GM19438 (cell line): ENCODE measurements at regions not wholly inside any gene's neighbourhood (a gene's known extent, or its start where the extent isn't known, plus 50 kb on each side); places are given as distances from the start of the nearest gene placed in this dataset.
"Not testable (repeated sequence)": the region's sequence is repeated elsewhere in the genome, so short reads cannot be mapped to it uniquely, and the experiment has no call there.

ENCODE experiments used
- ATAC-seq: cut with Tn5 transposase; IDR thresholded peaks from one replicate; pipeline ENCODE4 v1.9.1; 2021; ENCODE audit warnings: low read depth; ENCODE audit not compliant: unreplicated experiment

DNA sequence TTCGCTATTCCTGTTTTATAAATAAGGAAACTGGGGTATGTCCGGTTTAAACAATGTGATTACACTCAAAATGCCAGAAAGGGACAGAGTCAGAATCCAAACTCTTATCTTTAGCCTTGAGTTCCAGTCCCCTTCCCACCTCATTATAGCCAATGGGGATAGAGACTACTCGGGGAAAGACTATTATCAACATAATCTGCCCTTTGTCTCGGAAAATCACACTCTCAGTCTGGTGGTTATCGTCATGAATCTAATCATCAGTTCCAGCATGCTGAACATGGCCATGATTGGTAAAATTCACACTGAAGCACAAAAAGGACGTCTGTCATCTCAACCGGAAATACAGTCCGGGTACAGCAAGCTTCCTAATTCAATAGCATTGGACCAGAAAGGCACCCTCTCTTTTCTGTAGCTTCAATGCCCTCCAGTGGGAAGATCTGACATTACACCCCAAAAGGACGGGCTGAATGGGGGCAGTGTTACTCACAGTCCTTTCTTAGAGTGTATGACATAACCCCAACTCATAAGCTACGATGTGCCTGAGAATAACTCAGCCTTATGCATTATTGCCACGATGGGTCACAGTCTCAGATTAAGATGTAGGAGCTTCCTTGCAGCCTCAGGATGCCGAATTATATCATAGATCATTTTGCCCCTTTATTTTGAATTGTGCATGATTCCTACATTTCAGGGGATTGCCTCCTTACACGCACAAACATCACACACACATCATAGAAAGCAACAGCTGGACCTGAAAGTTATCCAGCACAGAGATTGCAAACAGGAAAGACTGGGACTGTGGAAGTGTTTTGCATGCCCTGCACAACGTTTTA, 390.4 kb upstream of the LMCD1 start:
- peak; percentile 99 for ATAC-seq

DNA sequence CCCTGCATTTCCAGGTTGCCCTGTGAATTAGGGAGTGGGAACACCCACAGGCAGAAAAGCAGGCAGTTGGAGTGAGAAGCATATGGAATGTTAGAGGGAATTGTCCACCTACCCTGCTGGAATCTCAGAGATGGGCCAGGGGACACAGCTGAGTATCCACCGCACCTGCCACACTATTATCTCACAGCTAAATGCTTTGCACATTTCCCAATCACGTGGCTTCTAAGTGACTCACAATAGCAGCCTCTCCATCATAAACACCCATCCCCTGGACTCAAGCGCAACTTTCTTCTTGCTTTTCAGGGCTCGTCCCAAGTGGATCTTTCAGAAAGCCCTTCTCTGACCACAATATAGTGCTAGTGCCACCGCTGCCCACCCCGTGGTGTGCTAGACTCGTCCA, 389.0 kb upstream of the LMCD1 start:
- no peak for ATAC-seq

DNA sequence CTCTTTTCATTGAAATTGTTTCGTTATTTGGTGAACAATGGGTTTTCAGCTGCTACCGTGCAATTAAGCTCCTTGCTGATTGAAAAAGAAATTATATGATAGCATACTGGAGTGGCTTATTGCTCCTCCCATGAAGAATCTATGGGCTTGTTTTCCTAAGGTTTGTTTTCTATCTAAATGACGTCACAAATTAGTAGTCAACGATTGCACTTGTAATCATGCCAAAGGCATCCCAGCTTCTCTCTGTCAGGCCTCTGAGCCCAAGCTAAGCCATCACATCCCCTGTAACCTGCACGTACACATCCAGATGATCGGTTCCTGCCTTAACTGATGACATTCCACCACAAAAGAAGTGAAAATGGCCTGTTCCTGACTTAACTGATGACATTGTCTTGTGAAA, 388.0 kb upstream of the LMCD1 start:
- ATAC-seq = no peak

DNA sequence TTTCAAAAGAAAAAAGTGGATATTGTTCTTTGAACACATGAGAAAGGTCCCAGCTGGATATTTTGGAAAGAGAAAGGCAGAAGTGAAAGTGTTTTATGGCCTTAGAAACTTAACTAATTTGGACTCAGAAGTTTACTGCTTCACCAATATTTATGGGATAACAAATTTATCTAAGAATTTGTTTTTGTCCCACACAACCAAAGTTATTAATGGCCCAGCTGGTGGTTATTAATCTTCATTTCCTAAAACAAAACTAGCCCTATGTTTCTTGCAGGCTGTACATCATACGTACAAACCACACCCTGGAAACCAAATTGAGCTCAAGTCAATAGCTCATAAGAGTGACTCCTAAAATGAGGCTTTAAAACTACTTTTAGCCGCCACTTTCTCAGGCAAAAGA, 372.9 kb upstream of the LMCD1 start:
- ATAC-seq = no peak

DNA sequence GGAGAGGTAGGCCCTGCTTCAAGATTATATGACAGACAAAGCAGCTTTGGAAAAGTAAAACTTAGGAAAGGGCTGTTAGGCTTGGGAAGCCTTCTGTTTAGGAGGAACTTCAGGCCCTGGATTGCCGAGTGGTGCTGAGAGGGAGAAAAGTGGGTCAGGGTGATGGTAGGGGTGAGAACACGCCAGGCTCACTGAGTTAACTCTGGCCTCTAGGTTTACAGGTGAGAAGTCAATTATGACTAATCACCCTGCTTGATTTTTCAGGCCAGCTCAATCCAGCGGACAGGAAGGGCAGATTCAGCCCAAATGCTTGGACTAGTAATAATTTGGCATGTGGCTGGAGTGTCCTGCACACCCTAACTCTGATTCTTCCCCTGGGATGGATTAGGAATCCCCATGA, 365.1 kb upstream of the LMCD1 start:
- ATAC-seq = no peak

DNA sequence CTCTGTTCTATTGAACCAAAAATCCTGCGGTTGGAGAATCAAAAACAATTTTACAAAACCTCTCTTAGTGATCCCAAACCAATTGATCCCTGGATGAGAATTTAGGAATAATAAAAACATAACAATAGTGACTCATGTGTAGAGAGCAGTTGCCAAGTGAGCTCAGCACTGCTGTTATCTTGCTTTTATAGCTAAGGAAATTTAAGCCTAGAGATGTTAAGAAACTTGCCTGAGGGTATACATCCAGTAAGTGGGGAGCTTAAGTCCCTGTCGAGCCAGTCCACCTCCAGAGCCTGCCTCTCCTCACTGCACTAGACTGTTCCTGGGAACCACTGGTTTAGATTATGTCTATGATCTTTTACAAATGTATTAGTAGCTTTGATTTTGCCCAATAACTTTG, 358.4 kb upstream of the LMCD1 start:
- no peak for ATAC-seq

DNA sequence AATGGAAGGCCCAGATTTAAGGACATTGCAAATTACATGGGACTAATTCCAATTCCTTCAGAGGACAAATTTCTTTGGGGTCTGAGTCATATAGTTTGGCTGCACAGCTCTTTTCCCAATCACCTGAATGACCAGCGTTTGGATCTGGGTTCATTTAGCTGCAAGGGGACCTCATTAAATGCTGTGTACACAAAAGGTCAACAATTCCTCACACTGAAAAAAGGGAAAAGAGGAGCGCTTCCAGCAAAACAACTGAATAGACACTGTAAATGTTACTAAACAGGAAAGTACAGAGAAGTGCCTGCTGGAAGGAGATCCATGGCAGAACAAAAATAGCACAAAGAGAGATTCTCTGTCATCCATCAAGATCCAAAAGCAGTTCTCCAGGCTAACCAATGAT, 356.0 kb upstream of the LMCD1 start:
- ATAC-seq = no peak

DNA sequence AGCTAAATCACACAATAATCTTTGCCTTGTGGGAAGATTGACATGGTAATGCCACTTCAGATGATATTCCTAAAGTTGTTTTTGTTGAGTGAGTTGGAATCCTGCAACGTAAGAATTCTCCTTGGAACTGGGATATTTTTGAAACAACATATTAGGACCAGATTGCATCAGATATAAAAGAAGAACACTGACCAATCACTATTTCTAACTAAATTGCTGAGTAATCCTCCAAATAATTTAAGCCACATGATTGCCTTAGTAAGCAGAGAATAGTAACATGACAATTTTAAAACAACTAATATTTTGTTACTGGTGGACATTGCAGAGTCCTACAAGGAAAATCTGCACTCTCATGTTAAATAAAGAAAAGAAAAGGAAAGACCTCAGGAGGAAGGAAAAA, 353.9 kb upstream of the LMCD1 start:
- ATAC-seq = no peak

DNA sequence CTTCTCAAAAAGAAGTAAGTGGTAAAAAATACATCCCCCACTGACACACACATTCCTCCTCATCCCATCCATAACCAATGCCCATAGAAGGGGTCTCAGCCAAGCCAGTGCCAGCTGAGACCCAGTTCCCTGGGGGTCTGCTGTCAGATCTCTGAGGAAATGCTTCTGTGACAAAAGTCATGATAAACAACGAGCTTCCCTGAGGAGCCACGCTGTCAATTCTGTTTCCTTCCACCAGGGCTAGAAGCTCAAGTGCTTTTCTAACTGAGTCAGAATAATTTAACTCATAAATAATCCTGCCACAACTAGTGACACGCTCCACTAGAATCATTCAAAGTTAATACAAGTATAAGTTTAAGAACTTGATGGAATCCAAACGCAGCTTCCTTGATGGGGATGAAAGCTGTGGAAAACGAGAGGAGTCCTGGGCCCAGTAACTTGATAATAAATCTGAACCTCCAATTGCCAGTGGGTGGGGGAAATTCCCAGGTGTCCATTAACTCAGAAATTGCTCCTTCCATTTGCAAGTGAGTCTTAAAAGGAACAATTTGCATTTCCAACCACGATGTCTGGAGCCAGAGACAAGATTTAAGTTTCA, 348.7 kb upstream of the LMCD1 start:
- no peak for ATAC-seq

DNA sequence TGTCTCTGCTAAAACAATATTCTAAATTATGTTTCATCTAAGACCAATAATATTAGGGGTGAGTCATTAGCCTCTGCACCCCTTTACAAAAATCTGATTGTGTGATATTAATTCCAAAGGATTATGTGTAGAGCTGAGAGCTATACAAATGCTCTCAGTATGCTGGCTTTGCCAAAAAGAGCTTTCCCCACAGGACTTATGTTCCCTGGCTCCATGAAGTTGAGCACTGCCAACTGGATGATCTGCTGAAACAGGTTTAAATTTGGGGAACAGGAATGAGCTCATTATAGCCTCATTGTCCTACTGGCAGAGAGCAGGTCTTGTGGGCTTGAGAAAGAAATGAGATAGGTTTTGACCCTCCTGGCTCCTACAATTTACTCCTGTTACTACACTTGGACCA, 347.8 kb upstream of the LMCD1 start:
- ATAC-seq = no peak

DNA sequence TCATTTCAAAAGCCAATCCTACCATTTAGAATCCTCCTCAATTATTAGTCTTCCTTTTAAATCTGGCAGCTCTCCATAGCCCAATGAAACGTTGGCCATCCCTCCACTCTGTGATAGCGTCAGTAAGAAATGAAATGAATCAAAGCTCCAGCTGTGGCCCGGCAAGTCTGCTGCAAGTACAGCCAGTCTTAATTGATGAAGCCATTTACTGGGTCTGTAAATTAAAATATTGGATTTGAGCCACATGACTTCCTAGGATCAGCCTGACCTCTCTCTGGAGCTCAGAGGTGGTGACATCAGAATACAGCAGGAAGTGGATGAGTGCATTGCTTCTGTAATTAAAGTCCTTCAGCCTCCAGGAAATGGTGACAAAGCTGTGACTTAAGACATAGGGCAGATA, 347.0 kb upstream of the LMCD1 start:
- no peak for ATAC-seq

DNA sequence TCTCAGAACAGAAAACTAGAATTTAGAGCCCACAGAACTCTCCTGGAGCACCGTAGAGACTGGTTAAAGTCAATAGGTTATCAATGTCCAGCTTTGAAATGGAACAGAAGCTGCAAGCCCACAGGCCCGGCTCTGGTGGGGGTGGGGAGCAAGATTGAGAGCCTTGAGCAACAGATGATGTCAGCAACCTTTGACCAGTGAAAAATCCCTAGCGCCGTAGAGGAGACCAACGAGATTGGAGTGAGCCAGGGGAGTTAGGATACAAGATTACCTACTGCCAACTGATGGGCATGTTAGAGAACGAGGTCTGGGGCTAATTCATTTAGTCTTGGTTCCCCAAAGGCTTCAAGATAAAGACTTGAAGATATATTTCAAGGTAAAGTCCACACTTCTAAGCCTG, 345.5 kb upstream of the LMCD1 start:
- no peak for ATAC-seq

DNA sequence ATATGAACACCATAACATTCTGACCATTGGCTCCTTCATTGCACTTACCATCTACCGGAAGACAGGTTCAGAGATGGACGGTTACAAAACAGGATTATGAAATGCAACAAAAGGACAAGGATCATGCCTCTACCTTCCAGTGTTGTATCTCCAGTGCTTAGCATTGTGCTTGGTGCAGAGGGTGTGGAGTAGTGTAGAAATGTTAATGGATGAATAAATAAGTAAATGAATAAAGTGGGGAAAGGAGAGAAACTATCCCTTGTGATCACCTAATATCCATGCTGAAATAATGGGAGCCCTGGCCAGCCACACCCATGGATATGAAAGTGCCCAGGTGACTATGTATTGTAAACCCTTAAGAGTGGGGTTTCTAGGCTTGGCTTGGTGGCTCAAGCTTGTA, 344.8 kb upstream of the LMCD1 start:
- no peak for ATAC-seq

DNA sequence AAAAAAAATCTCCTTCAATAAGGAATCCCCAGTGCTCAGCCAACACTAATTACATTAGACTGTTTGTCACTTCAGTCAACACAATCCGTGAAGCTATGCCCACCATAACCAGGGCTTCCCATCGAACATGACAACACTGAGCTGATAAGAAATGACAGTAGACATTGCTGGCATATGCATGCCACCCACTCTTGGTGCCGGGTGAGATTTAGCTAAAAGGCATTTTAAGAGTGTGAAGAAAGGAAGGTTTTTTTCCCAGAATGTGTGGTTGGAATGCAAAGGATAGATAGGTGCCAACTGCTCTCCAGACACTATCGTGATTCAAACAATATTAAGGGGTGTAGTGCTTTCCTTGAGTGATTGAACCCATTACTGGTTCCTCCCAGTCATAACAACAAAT, 344.0 kb upstream of the LMCD1 start:
- no peak for ATAC-seq

DNA sequence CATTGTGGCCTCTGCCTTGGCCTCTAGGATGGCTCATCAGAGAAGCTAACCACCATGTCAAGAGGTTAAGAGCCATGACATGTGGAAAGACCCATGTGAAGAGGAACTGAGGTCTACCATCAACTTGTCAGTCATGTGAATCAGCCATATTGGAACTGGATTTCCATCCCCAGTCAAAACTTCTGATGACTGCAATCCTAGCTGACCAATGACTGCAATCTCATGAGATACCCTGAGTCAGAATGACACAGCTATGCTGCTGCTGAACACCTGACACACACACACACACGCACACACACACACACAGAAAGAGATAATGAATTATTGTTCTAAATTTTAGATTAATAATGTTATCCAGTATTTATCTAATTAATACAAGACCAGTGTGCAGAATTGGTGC, 337.5 kb upstream of the LMCD1 start:
- ATAC-seq = no peak

DNA sequence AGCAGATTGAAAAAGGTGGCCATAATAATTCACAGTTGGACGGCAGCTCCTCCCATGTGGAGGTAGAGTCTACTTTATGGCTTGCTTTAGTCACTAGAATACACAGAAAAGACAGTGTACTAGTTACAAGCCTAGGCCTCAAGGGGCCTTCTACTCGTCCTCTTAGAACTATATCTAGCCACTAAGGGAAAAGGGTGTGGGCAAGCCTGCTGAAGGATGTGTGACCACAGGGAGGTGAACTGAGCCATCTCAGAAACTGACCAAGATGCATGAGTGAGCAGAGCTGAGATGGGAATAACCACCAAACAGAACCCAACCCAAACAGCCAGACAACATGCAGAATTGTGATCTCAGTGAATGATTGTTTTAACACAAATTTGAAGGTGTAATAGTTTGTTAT, 335.6 kb upstream of the LMCD1 start:
- ATAC-seq = no peak

DNA sequence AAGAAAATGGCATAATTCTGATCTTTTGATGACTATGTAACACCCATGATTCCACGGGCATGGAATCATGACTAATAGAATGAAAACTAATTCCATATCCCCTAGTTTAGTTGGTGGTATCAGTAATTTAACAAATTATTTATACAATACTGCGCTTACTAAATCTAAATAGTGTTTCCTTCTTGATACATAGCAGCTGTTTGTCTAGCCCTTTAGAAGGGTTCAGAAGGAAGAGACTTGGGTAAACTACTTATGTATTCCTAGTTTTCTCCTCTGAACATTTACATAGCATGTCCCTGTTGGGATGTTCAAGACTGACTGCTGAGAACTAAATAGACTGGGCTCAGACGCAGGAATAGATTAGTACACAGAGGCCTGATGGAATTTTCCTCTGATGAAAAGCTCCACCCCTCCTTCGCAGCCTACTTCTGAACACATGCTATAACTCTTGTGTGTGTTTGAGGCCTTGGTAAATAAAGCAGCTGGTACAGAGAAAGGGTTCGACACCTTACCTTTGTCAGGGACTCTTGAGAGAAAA, 330.6 kb upstream of the LMCD1 start:
- ATAC-seq = no peak

DNA sequence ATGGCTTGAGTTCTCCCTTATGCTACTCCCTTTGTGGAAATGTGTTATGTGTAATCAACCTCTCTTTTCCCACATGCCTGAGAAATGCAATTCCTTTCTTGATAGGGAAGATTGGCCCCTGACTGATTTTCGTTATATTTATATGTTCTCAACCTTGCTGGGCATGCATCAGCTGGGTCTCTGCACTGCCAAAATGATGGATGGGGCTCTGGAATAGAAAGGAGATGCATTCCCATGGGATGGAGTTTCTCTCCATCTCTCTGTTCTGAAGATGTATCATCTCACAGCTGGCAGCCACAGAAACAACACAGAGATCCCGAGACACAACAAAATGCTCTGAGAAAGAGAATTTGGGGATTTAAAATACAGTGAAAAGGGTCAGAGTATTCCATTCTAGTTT, 327.7 kb upstream of the LMCD1 start:
- ATAC-seq = no peak

DNA sequence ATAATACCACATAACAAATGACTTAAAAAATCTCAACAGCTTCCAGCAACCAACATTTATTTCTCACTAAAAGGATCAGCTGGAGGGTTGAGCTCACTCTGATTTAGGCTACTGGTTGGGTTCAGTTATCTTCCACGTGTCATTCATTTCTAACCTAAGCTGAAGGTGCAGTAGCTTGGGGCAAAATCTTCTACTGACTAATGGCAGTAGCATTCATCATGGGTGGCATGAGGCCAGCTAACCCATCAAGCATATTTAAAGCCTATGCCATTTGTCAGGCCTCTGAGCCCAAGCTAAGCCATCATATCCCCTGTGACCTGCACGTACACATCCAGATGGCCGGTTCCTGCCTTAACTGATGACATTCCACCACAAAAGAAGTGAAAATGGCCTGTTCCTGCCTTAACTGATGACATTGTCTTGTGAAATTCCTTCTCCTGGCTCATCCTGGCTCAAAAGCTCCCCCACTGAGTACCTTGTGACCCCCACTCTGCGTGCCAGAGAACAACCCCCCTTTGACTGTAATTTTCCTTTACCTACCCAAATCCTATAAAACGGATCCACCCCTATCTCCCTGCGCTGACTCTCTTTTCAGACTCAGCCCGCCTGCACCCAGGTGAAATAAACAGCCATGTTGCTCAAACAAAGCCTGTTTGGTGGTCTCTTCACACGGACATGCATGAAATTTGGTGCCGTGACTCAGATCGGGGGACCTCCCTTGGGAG, 324.7 kb upstream of the LMCD1 start:
- not testable (repeated sequence) for ATAC-seq

DNA sequence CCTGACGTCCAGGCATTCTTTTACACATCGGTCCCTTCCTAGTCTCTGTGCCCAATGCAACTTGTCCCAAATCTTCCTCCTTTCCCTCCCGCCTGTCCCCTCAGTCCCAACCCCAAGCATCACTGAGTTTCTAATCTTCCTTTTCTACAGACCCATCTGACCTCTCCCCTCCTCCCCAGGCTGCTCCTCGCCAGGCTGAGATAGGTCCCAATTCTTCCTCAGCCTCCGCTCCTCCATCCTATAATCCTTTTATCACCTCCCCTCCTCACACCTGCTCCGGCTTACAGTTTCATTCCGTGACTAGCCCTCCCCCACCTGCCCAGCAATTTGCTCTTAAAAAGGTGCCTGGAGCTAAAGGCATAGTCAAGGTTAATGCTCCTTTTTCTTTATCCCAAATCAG, 323.1 kb upstream of the LMCD1 start:
- ATAC-seq = not testable (repeated sequence)

DNA sequence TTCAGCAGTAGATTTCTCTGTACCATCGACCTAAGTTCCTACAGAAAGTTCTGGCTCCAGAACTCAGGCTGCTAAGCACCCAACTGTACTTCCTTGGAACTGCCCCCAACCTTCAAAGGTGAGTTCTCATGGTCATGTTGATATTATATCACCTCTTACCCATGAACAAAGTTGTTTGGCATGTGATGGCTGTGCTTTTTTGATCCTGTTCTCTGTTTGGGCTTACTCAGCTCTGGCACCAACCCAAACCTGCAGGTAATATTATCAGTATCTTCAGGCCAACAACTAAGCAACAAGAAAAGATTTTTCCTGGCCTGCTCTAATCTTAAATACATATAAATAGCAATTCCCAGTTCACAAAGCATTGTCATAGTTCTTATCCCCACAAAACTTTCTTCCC, 318.7 kb upstream of the LMCD1 start:
- no peak for ATAC-seq

DNA sequence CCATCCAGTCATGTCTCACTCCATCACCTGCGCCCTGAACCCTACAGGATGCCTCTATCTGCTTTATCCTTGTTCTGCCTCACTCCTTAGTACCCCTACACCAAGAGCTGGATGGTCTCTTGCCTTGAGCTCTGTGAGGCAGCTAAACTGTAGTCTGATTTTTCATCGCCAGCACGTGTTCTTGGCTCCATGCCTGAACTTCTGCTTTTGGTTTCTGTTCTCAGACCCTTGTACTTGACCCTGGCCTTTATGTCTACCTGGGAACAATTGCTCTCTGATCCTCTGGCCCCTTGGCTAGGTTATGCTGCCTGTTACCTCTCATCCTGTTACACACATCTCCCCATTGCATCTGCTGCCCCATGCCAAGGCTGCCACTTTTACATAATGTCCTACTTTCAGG, 318.0 kb upstream of the LMCD1 start:
- peak; percentile 89 for ATAC-seq
